Left lung (tissue), 4 donors: ENCODE measurements at regions not wholly inside any gene's neighbourhood (a gene's known extent, or its start where the extent isn't known, plus 50 kb on each side); places are given as distances from the start of the nearest gene placed in this dataset.

Experiments used
- ATAC-seq: fragments of 200-7000 bp; cut with Tn5 transposase; one replicate; pipeline ENCODE4 v1.9.1; 2020; ENCODE audit warnings: moderate library complexity
- DNase-seq, 4 donors: peaks; one replicate each; pipeline ENCODE4 v3.0.0-alpha.2; 2013 to 2020
- H3K27ac ChIP-seq, 2 donors: fragments of 200-600 bp; sonication (generic) in 1 of 2; one replicate each; pipeline versions ENCODE4 v1.5.0 to v1.8.0; 2020 to 2021
- H3K27me3 ChIP-seq, 2 donors: fragments of 200-600 bp; sonication (generic) in 1 of 2; one replicate each; pipeline versions ENCODE4 v1.5.0 to v1.8.0; 2020 to 2021
- H3K36me3 ChIP-seq, 2 donors: fragments of 200-600 bp; sonication (generic) in 1 of 2; one replicate each; pipeline versions ENCODE4 v1.5.0 to v1.8.0; 2020 to 2021
- H3K4me1 ChIP-seq, 2 donors: fragments of 200-600 bp; one replicate each; pipeline ENCODE4 v1.8.0; 2021
- H3K4me3 ChIP-seq, 2 donors: fragments of 200-600 bp; sonication (generic) in 1 of 2; one replicate each; pipeline versions ENCODE4 v1.5.0 to v1.8.0; 2020 to 2021; ENCODE audit warnings: mild to moderate bottlenecking in 1 of 2
- H3K9me3 ChIP-seq, 2 donors: fragments of 200-600 bp; sonication (generic) in 1 of 2; one replicate each; pipeline versions ENCODE4 v1.5.0 to v1.8.0; 2020 to 2021
- CTCF ChIP-seq, 2 donors: fragments of 200-600 bp; sonication (generic) in 1 of 2; IDR thresholded peaks; one replicate each; pipeline versions ENCODE4 v1.5.0 to v1.8.0; 2021; ENCODE audit warnings: antibody characterized with exemption in 2 of 2
- intact Hi-C, 2 donors: fragments of 100-400 bp; cut with DNase I; formaldehyde crosslinking; loops; one replicate each; pipeline versions ENCODE4 v1.11.2 to v1.14.2; 2022
- donor health status: DM: no; HTN: yes; CAD: no.
- donor health status: DM: no; HTN: no; CAD: no.

- Histone ChIP-seq H3K4me3 (no peak overlapping the region), H3K4me1 (peaks cover 0 to 11% of the 10 kb centered on the region in 2 donors), H3K27me3 (no peaks in the 10 kb centered on the region), H3K36me3 (no peaks in the 10 kb centered on the region), H3K9me3 (no peaks in the 10 kb centered on the region), H3K27ac (no peak overlapping the region)
- no peak for TF ChIP-seq CTCF (IDR thresholded peaks at IDR 0.05)
- DNase-seq (peak; percentile 55 to 95 (median 74)), ATAC-seq (peak; percentile 93)
- intact Hi-C loops = no loop called here
Measured at GRCh38 chr10:28939281-28940157, 262.2 kb downstream of the BAMBI start.

GRCh38 chr10:28940158-28940888 lies 263.0 kb downstream of the BAMBI start:
- Histone ChIP-seq H3K4me3 (no peak overlapping the region), H3K27me3 (no peaks in the 10 kb centered on the region), H3K9me3 (no peaks in the 10 kb centered on the region), H3K36me3 (no peaks in the 10 kb centered on the region), H3K4me1 (peaks cover 0 to 11% of the 10 kb centered on the region in 2 donors), H3K27ac (no peak overlapping the region)
- intact Hi-C loops = no loop called here
- ATAC-seq = peak; percentile 35
- no peak for DNase-seq
- TF ChIP-seq CTCF (IDR thresholded peaks at IDR 0.05) = no peak

- Histone ChIP-seq H3K27ac (no peak overlapping the region), H3K9me3 (no peaks in the 10 kb centered on the region), H3K4me1 (peaks cover 0 to 11% of the 10 kb centered on the region in 2 donors), H3K4me3 (no peak overlapping the region), H3K27me3 (no peaks in the 10 kb centered on the region), H3K36me3 (no peaks in the 10 kb centered on the region)
- ATAC-seq = no peak
- TF ChIP-seq CTCF (IDR thresholded peaks at IDR 0.05) = no peak
- DNase-seq = no peak
- intact Hi-C loops = no loop called here
Measured at GRCh38 chr10:28942012-28942411, 264.7 kb downstream of the BAMBI start.

GRCh38 chr10:28945959-28946358 lies 268.6 kb downstream of the BAMBI start:
- H3K27ac ChIP-seq = no peak overlapping the region
- H3K4me3 ChIP-seq = no peak overlapping the region
- DNase-seq (no peak), ATAC-seq (no peak)
- intact Hi-C loops = no loop called here
- no peaks in the 10 kb centered on the region for H3K27me3 ChIP-seq
- H3K9me3 ChIP-seq = no peaks in the 10 kb centered on the region
- no peaks in the 10 kb centered on the region for H3K36me3 ChIP-seq
- no peaks in the 10 kb centered on the region for H3K4me1 ChIP-seq
- TF ChIP-seq CTCF (IDR thresholded peaks at IDR 0.05) = no peak

GRCh38 chr10:28946479-28946878 lies 269.2 kb downstream of the BAMBI start:
- TF ChIP-seq CTCF (IDR thresholded peaks at IDR 0.05) = no peak
- no peak overlapping the region for H3K27ac ChIP-seq
- ATAC-seq (no peak), DNase-seq (no peak)
- H3K27me3 ChIP-seq = no peaks in the 10 kb centered on the region
- H3K9me3 ChIP-seq = no peaks in the 10 kb centered on the region
- no peaks in the 10 kb centered on the region for H3K4me1 ChIP-seq
- H3K4me3 ChIP-seq = no peak overlapping the region
- intact Hi-C loops = no loop called here
- no peaks in the 10 kb centered on the region for H3K36me3 ChIP-seq
